Prostate gland (tissue), 2 donors: ENCODE measurements at regions not wholly inside any gene's neighbourhood (a gene's known extent, or its start where the extent isn't known, plus 50 kb on each side); places are given as distances from the start of the nearest gene placed in this dataset.

ENCODE experiments used
- POLR2AphosphoS5 ChIP-seq: sonication (generic); formaldehyde crosslinking; IDR thresholded peaks from one replicate; pipeline ENCODE4 v1.6.1; 2017; ENCODE audit warnings: antibody characterized with exemption
- TF ChIP-seq, protein P1 (sequence below), 4 experiments: fragments of 200-600 bp in 2 of 4; fragments of 450-650 bp in 2 of 4; sonication (generic) in 2 of 4; IDR thresholded peaks; 1 replicate in 3 of 4; 2 replicates in 1 of 4; pipeline ENCODE4 v1.5.1; 2016 to 2019; ENCODE audit warnings: antibody characterized with exemption in 4 of 4, mild to moderate bottlenecking in 2 of 4, moderate library complexity in 2 of 4

- TF ChIP-seq, protein P1, sequence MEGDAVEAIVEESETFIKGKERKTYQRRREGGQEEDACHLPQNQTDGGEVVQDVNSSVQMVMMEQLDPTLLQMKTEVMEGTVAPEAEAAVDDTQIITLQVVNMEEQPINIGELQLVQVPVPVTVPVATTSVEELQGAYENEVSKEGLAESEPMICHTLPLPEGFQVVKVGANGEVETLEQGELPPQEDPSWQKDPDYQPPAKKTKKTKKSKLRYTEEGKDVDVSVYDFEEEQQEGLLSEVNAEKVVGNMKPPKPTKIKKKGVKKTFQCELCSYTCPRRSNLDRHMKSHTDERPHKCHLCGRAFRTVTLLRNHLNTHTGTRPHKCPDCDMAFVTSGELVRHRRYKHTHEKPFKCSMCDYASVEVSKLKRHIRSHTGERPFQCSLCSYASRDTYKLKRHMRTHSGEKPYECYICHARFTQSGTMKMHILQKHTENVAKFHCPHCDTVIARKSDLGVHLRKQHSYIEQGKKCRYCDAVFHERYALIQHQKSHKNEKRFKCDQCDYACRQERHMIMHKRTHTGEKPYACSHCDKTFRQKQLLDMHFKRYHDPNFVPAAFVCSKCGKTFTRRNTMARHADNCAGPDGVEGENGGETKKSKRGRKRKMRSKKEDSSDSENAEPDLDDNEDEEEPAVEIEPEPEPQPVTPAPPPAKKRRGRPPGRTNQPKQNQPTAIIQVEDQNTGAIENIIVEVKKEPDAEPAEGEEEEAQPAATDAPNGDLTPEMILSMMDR (IDR thresholded peaks at IDR 0.05): no peak
- no peak for TF ChIP-seq POLR2AphosphoS5
Measured at GRCh38 chr18:40915724-40916123, 1039.3 kb upstream of the PIK3C3 start.
